ENCODE measurements at regions not wholly inside any gene's neighbourhood (a gene's known extent, or its start where the extent isn't known, plus 50 kb on each side); places are given as distances from the start of the nearest gene placed in this dataset.

DNA sequence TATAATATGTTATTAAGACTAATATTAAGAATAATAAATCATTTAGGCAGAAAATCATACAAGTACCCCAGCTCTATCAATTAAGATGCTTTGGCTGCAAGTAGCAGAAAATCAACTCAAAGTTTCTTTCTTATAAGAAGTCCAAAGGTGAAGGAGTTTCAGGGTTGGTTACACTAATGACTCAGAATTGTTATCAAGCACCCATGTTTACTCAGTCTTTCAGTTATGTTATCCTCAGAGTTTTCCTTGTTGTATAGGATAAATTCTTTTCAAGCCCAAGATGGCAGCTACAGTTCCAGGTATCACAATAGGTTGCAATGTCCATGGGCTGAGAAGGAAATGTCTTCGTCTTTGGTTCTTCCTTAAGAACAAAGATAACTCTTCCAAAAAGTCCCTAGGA is 163.6 kb downstream of the TNFSF18 start:
- FAIRE-seq (no peak), DNase-seq (ENCODE audit: insufficient read length, low spot score) (no peak)
- TF ChIP-seq POLR2A (IDR thresholded peaks at IDR 0.05; ENCODE audit: low read depth, low read length): no peak

DNA sequence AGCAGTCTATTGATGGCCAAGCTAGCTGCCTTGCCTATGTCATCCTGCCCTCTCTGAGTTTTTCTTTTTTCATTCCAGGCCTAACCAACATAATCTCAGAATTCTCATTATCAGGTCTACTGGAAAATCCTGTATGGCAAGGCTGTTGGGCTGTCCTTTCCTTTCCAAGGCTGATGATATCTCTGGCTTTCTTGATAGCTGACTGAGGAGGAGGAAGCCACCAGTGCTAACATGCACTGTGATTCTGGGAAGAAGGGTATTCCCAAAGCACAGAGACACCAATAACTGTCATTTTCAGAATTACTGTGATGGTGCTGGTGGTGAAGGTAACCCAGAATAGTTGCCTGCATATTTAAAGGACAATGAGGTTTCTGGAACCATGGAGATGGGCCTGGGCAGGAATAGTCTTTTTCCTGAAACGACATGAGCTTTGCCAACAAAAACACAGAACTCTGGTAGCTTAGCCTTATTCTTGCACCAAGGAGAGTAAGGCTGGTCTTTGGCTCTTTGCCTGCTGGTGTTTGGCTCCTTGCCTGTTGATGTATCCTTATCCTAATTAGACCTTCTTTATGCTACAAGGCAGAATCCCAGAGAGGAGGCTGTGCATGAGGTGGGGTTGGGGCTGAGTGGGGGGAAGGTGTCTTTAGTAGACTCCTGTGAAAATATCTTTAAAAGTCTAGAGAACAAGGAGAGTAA is 157.4 kb downstream of the TNFSF18 start:
- FAIRE-seq: no peak

DNA sequence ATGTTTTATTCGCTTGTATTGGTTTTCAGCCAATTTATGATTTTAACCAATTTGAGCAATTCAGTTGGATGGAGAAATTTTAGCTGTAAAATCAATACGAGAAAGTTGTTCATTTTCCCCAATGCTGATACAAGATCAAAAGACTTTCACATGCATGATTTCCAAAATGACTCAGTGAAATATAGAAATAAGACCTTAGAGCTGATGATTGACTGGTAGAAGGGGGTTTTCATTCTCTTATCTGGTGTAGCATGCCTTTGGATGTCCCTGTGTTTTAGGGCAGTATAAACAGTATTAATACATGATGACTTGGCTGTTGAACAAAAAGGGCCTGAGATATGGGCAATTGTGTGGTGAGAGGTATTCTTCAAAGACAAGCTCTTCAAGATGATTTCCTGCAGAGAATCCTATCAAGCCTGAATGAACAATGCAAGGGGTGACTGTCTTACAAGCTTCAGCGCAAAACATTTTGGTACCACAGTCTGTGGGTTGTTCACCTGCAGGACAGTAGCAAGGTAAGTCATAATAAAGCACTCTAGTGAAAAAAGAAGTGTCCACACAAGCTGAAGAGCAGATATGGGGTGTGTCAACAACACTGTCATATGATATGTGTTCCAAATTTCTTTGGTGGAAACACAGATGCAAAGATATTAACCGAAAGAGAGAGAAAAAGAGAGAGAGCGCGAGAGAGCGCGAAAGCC is 156.2 kb downstream of the TNFSF18 start:
- no peak for TF ChIP-seq POLR2A (IDR thresholded peaks at IDR 0.05; ENCODE audit: low read depth, low read length)
- DNase-seq (ENCODE audit: insufficient read length, low spot score): no peak
- FAIRE-seq: no peak

More for the DNA sequence above, 157.4 kb downstream of the TNFSF18 start:
- TF ChIP-seq POLR2A (IDR thresholded peaks at IDR 0.05; ENCODE audit: low read depth, low read length): no peak
- no peak for DNase-seq (ENCODE audit: insufficient read length, low spot score)

GRCh38 chr1:172895050-172895460 is 155.7 kb downstream of the TNFSF18 start:
- DNase-seq (ENCODE audit: insufficient read length, low spot score) (no peak), FAIRE-seq (peak; percentile 20)
- no peak for TF ChIP-seq POLR2A (IDR thresholded peaks at IDR 0.05; ENCODE audit: low read depth, low read length)

- no peak for TF ChIP-seq POLR2A (IDR thresholded peaks at IDR 0.05; ENCODE audit: low read depth, low read length)
- no peak for FAIRE-seq
- no peak for DNase-seq (ENCODE audit: insufficient read length, low spot score)
Observed at GRCh38 chr1:172895761-172896160, 155.0 kb downstream of the TNFSF18 start.

- FAIRE-seq (no peak), DNase-seq (ENCODE audit: insufficient read length, low spot score) (no peak)
- no peak for TF ChIP-seq POLR2A (IDR thresholded peaks at IDR 0.05; ENCODE audit: low read depth, low read length)
Observed at GRCh38 chr1:172897738-172898137, 153.0 kb downstream of the TNFSF18 start.

DNA sequence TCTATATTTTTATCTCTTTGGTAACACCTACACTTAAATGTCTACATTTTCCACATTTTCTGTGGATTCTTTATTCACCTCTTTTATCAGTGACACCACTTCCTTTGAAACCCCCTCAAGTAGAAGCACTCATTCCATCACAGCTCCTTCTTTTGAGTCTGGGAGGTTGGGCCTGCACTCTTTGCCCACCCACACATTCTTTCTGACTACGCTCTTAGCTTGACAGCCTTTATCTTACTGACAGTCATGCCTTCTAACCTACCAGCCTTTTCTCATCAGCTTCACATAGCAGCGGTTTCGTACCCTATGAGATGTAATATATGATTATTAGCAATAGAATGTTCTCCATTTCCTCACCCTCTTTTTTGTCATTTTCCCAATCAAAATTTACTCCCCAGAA is 151.9 kb downstream of the TNFSF18 start:
- no peak for TF ChIP-seq POLR2A (IDR thresholded peaks at IDR 0.05; ENCODE audit: low read depth, low read length)
- DNase-seq (ENCODE audit: insufficient read length, low spot score) (no peak), FAIRE-seq (no peak)

- DNase-seq (ENCODE audit: insufficient read length, low spot score): no peak
- FAIRE-seq: no peak
- TF ChIP-seq POLR2A (IDR thresholded peaks at IDR 0.05; ENCODE audit: low read depth, low read length): no peak
Observed at GRCh38 chr1:172900376-172900997, 150.3 kb downstream of the TNFSF18 start.

- FAIRE-seq: no peak
- DNase-seq (ENCODE audit: insufficient read length, low spot score): no peak
- no peak for TF ChIP-seq POLR2A (IDR thresholded peaks at IDR 0.05; ENCODE audit: low read depth, low read length)
Observed at GRCh38 chr1:172902200-172902599, 148.5 kb downstream of the TNFSF18 start.

GRCh38 chr1:172902861-172903381 is 147.8 kb downstream of the TNFSF18 start:
- DNase-seq (ENCODE audit: insufficient read length, low spot score) (no peak), FAIRE-seq (peak; percentile 53)
- TF ChIP-seq POLR2A (IDR thresholded peaks at IDR 0.05; ENCODE audit: low read depth, low read length): no peak

DNA sequence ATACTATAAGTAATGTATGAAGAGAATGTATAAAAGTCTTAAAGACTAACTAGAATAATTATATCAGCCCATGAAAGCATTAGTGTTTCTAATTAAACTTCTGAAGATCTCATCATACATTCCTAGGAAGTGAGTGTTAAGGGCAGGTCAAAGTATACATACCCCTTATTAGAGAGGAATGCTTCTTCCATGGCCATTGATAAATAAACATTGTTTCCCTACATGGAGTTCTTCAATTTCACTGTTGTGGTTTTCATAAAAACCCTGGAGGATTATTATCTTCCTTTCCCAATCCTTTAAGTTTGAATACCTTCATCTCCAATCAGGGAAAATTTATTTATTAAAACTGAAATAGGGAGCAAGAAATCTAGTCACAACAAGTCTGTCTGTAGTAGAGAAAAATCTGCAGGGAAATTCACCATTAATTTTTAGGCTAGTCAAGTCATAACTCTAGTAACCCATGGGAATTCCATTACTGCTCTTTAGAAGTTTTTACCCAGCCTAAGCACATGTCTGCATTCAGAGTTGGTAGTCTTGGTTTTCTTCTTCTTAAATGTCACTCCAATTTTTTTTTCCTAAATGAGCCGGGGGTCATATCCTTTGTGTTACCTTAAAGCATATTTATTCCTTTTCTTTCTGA is 147.0 kb downstream of the TNFSF18 start:
- FAIRE-seq (no peak), DNase-seq (ENCODE audit: insufficient read length, low spot score) (no peak)
- no peak for TF ChIP-seq POLR2A (IDR thresholded peaks at IDR 0.05; ENCODE audit: low read depth, low read length)

GRCh38 chr1:172905452-172905851 is 145.3 kb downstream of the TNFSF18 start:
- FAIRE-seq: no peak
- TF ChIP-seq POLR2A (IDR thresholded peaks at IDR 0.05; ENCODE audit: low read depth, low read length): no peak
- DNase-seq (ENCODE audit: insufficient read length, low spot score): no peak

GRCh38 chr1:172906778-172907592 is 143.8 kb downstream of the TNFSF18 start:
- FAIRE-seq (no peak), DNase-seq (ENCODE audit: insufficient read length, low spot score) (no peak)
- no peak for TF ChIP-seq POLR2A (IDR thresholded peaks at IDR 0.05; ENCODE audit: low read depth, low read length)
